Breast epithelium (tissue), 3 donors: ENCODE measurements at regions not wholly inside any gene's neighbourhood (a gene's known extent, or its start where the extent isn't known, plus 50 kb on each side); places are given as distances from the start of the nearest gene placed in this dataset.

Source experiments
- CTCF ChIP-seq, 3 donors: fragments of 450-650 bp; IDR thresholded peaks; one replicate each; pipeline ENCODE4 v1.5.1; 2016 to 2017; ENCODE audit warnings: antibody characterized with exemption in 3 of 3, mild to moderate bottlenecking in 3 of 3, moderate library complexity in 3 of 3
- POLR2A ChIP-seq: fragments of 450-650 bp; IDR thresholded peaks from one replicate; pipeline ENCODE4 v1.6.1; 2016; ENCODE audit warnings: antibody characterized with exemption, mild to moderate bottlenecking, moderate library complexity

GRCh38 chr2:95667480-95667879 is 75.7 kb downstream of the TRIM43 start:
- TF ChIP-seq POLR2A (no peak), CTCF (IDR thresholded peaks at IDR 0.05) (no peak)
